ENCODE measurements at regions not wholly inside any gene's neighbourhood (a gene's known extent, or its start where the extent isn't known, plus 50 kb on each side); places are given as distances from the start of the nearest gene placed in this dataset.

DNA sequence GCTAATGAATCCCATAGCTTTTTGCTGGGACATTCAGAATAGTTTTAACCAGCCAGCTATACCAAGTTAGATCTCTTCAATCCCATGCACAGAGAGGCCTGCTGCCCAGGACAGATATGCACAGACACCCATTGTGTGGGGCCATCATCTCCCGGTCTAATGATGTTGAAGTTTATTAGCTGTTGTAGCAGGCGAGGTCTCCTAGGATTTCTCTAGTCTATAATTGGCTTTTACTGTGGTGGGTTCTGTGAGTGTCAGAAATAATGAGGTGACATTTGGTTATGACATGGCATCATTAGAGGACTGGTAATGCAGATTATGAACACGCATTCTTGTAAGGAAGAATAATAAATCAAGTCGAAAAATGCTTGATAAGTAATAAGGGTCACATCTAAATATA lies 81.4 kb upstream of the PLPP4 start:
- no peak overlapping the region for H3K4me3 ChIP-seq (ENCODE audit: low read depth, low read length)
- H3K36me3 ChIP-seq = no peaks in the 10 kb centered on the region
- H3K27me3 ChIP-seq = no peaks in the 10 kb centered on the region

DNA sequence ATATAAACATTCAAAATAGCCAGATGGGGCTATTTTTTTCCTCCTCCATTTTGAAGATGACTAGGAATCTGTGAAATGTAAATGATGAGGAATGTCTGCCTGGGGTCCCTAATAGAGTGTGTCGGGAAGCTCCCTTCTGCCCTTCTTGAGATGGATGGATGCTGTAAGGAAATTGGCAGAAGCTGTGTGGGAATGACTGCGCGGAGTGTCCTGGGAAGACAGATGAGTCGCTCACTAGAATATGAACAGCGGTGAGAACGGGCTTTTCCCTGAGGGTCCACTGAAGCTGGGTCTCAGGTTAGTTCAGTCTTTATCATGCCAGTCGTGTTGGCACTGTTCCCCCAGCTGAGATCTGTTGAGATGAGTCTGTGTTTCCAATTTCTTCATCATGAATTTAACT lies 75.1 kb upstream of the PLPP4 start:
- Histone ChIP-seq H3K4me1 (no peaks in the 10 kb centered on the region), H3K9me3 (no peaks in the 10 kb centered on the region)
- TF ChIP-seq, protein P1, sequence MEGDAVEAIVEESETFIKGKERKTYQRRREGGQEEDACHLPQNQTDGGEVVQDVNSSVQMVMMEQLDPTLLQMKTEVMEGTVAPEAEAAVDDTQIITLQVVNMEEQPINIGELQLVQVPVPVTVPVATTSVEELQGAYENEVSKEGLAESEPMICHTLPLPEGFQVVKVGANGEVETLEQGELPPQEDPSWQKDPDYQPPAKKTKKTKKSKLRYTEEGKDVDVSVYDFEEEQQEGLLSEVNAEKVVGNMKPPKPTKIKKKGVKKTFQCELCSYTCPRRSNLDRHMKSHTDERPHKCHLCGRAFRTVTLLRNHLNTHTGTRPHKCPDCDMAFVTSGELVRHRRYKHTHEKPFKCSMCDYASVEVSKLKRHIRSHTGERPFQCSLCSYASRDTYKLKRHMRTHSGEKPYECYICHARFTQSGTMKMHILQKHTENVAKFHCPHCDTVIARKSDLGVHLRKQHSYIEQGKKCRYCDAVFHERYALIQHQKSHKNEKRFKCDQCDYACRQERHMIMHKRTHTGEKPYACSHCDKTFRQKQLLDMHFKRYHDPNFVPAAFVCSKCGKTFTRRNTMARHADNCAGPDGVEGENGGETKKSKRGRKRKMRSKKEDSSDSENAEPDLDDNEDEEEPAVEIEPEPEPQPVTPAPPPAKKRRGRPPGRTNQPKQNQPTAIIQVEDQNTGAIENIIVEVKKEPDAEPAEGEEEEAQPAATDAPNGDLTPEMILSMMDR (IDR thresholded peaks at IDR 0.05; ENCODE audit: low read depth, low read length) = no peak

More for the DNA sequence above, 81.4 kb upstream of the PLPP4 start:
- TF ChIP-seq, protein P1 (IDR thresholded peaks at IDR 0.05; ENCODE audit: low read depth, low read length) = no peak
- no peaks in the 10 kb centered on the region for H3K9me3 ChIP-seq
- no peak for DNase-seq
- H3K4me1 ChIP-seq = no peaks in the 10 kb centered on the region

DNA sequence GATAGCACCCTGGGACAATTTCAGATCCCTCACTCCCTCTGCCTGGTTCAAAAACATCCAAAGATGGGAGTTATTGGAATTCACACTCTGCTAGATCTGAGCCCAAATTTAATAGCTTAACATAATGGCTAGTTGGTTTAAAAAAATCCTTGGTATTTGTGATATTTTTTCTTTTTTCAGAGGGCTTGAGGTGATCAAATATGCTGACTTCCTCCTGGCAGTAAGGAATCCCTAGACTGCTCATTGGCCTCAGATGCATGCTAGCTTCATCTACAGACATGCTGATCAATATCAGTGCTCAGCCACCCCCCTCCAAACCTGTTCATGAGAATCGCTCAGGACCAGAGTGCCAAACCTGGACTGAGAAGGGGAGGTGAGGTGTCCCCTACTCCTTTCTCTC lies 74.7 kb upstream of the PLPP4 start:
- TF ChIP-seq, protein P1 (IDR thresholded peaks at IDR 0.05; ENCODE audit: low read depth, low read length) = no peak
- H3K4me3 ChIP-seq (ENCODE audit: low read depth, low read length) = no peak overlapping the region
- no peaks in the 10 kb centered on the region for H3K9me3 ChIP-seq
- H3K27me3 ChIP-seq = no peaks in the 10 kb centered on the region
- H3K4me1 ChIP-seq = no peaks in the 10 kb centered on the region
- no peaks in the 10 kb centered on the region for H3K36me3 ChIP-seq
- no peak for DNase-seq

More for the DNA sequence above, 75.1 kb upstream of the PLPP4 start:
- Histone ChIP-seq H3K36me3 (no peaks in the 10 kb centered on the region), H3K27me3 (no peaks in the 10 kb centered on the region), H3K4me3 (ENCODE audit: low read depth, low read length) (no peak overlapping the region)
- no peak for DNase-seq

DNA sequence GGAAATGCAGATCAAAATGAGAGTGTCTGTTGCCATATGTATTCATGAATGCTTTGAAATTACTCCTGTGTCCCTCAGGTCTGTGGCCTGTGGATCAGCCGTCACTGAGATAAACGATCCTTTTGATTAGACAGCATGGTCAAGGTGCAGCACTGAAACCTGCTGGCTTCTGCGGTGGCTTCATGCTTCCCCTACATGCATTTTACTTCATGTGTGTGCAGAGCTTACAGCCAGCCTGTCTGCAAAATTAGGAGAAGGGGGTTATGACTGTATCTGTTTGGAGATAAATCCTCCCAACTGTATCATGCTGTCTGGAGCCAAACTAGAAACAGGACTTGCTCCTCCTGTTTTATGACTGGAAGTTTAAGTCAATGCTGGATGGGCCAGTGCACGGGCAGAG lies 71.0 kb upstream of the PLPP4 start:
- no peaks in the 10 kb centered on the region for H3K36me3 ChIP-seq
- TF ChIP-seq, protein P1 (IDR thresholded peaks at IDR 0.05; ENCODE audit: low read depth, low read length) = no peak

DNA sequence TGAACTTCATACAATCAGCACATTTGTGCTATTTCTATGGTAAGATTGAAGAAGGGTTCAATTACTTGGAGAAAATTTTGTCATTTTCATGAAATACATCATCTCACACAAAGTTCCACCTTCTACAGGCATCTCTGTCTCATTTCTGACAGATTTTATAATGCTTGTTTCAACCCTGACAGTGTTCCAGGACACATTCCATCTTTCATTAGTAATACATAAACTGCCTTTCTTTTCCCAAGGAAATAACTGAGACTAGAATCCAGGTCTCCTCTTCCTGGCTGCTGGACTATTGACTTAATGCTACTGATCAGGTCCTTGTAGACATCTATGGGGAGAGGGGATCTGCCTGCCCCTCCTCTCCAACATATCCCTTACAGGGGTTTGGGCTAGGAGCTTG lies 70.1 kb upstream of the PLPP4 start:
- no peak overlapping the region for H3K4me3 ChIP-seq (ENCODE audit: low read depth, low read length)
- no peaks in the 10 kb centered on the region for H3K36me3 ChIP-seq
- no peaks in the 10 kb centered on the region for H3K9me3 ChIP-seq
- H3K27me3 ChIP-seq = no peaks in the 10 kb centered on the region
- no peaks in the 10 kb centered on the region for H3K4me1 ChIP-seq
- TF ChIP-seq, protein P1 (IDR thresholded peaks at IDR 0.05; ENCODE audit: low read depth, low read length) = no peak
- no peak for DNase-seq

More for the DNA sequence above, 71.0 kb upstream of the PLPP4 start:
- Histone ChIP-seq H3K4me3 (ENCODE audit: low read depth, low read length) (no peak overlapping the region), H3K27me3 (no peaks in the 10 kb centered on the region), H3K9me3 (no peaks in the 10 kb centered on the region), H3K4me1 (no peaks in the 10 kb centered on the region)
- DNase-seq = no peak

DNA sequence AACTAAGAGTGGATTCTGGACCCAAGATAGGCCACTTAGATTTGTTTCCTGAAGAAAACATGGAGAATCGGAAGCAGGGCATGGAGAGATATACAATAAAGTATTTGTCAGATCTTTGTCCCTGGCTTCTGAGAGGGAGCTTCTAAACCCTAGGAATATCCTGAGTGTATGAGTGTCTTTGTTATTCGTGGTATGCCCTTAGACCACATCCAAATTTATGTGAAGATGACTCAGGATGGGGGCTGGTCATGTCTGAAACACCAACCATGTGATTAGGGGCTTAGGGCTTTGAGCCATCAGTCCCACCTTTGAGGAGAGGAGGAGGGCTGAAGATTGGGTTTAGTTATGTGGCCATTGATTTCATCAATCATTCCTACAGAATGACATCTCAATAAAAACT lies 69.7 kb upstream of the PLPP4 start:
- H3K36me3 ChIP-seq = no peaks in the 10 kb centered on the region
- TF ChIP-seq, protein P1 (IDR thresholded peaks at IDR 0.05; ENCODE audit: low read depth, low read length) = no peak
- no peak overlapping the region for H3K4me3 ChIP-seq (ENCODE audit: low read depth, low read length)
- H3K9me3 ChIP-seq = no peaks in the 10 kb centered on the region
- no peaks in the 10 kb centered on the region for H3K4me1 ChIP-seq
- no peaks in the 10 kb centered on the region for H3K27me3 ChIP-seq
- no peak for DNase-seq
